Nephron progenitor cell (in vitro differentiated cells): ENCODE measurements at regions not wholly inside any gene's neighbourhood (a gene's known extent, or its start where the extent isn't known, plus 50 kb on each side); places are given as distances from the start of the nearest gene placed in this dataset.
A peak's percentile ranks its signal among the peaks of the same experiment; 100 is the strongest.

Experiments used
- DNase-seq: peaks from one replicate; pipeline ENCODE4 v3.0.0; 2021
- H3K27ac Mint-ChIP-seq: 2 replicates; pipeline ENCODE4 v1.8.0; 2021; ENCODE audit warnings: mild to moderate bottlenecking, moderate library complexity, mixed read lengths
- H3K27me3 Mint-ChIP-seq: 2 replicates; pipeline ENCODE4 v1.8.0; 2021; ENCODE audit warnings: mild to moderate bottlenecking, low read depth, mixed read lengths; ENCODE audit not compliant: poor library complexity
- H3K36me3 Mint-ChIP-seq: 2 replicates; pipeline ENCODE4 v1.8.0; 2021; ENCODE audit warnings: low read depth, mixed read lengths
- H3K4me1 Mint-ChIP-seq: 2 replicates; pipeline ENCODE4 v1.8.0; 2021; ENCODE audit warnings: mixed read lengths
- H3K4me3 Mint-ChIP-seq: 2 replicates; pipeline ENCODE4 v1.8.0; 2021; ENCODE audit warnings: mild to moderate bottlenecking, moderate library complexity, mixed read lengths
- H3K9me3 Mint-ChIP-seq: 2 replicates; pipeline ENCODE4 v1.8.0; 2021; ENCODE audit warnings: mild to moderate bottlenecking, moderate library complexity, mixed read lengths
- CTCF ChIP-seq: fragments of 200-600 bp; sonication (generic); IDR thresholded peaks from 2 replicates; pipeline ENCODE4 v1.5.0; 2021; ENCODE audit warnings: antibody characterized with exemption

GRCh38 chr5:154559398-154560276 lies 81.6 kb upstream of the HAND1 start:
- H3K27me3 Mint-ChIP-seq = peaks cover 7% of the 10 kb centered on the region
- H3K4me1 Mint-ChIP-seq = peaks cover 12% of the 10 kb centered on the region
- DNase-seq = no peak
- peak overlapping the region; percentile 13 for H3K27ac Mint-ChIP-seq
- H3K9me3 Mint-ChIP-seq = peaks cover 10% of the 10 kb centered on the region
- peak overlapping the region; percentile 7 for H3K4me3 Mint-ChIP-seq
- H3K36me3 Mint-ChIP-seq = no peaks in the 10 kb centered on the region
- no peak for TF ChIP-seq CTCF

GRCh38 chr5:154557548-154557947 lies 79.5 kb upstream of the HAND1 start:
- no peak for TF ChIP-seq CTCF
- no peak for DNase-seq
- Mint-ChIP-seq H3K27ac (no peak overlapping the region), H3K27me3 (peaks cover 7% of the 10 kb centered on the region), H3K36me3 (peaks cover 5% of the 10 kb centered on the region), H3K4me1 (peaks cover 12% of the 10 kb centered on the region), H3K4me3 (no peak overlapping the region), H3K9me3 (peaks cover 25% of the 10 kb centered on the region)

GRCh38 chr5:154547551-154547950 lies 69.5 kb upstream of the HAND1 start:
- Mint-ChIP-seq H3K4me1 (peaks cover 6% of the 10 kb centered on the region), H3K27ac (no peak overlapping the region), H3K27me3 (peaks cover 18% of the 10 kb centered on the region), H3K36me3 (no peaks in the 10 kb centered on the region), H3K4me3 (no peak overlapping the region), H3K9me3 (peaks cover 5% of the 10 kb centered on the region)
- no peak for TF ChIP-seq CTCF
- no peak for DNase-seq

GRCh38 chr5:154546719-154547118 lies 68.7 kb upstream of the HAND1 start:
- TF ChIP-seq CTCF = no peak
- H3K4me1 Mint-ChIP-seq = peaks cover 14% of the 10 kb centered on the region
- DNase-seq = no peak
- H3K9me3 Mint-ChIP-seq = peaks cover 5% of the 10 kb centered on the region
- H3K27ac Mint-ChIP-seq = no peak overlapping the region
- H3K36me3 Mint-ChIP-seq = no peaks in the 10 kb centered on the region
- H3K27me3 Mint-ChIP-seq = peaks cover 21% of the 10 kb centered on the region
- no peak overlapping the region for H3K4me3 Mint-ChIP-seq

- peaks cover 26% of the 10 kb centered on the region for H3K4me1 Mint-ChIP-seq
- DNase-seq = no peak
- no peak overlapping the region for H3K27ac Mint-ChIP-seq
- H3K4me3 Mint-ChIP-seq = no peak overlapping the region
- no peaks in the 10 kb centered on the region for H3K9me3 Mint-ChIP-seq
- no peaks in the 10 kb centered on the region for H3K36me3 Mint-ChIP-seq
- no peak for TF ChIP-seq CTCF
- H3K27me3 Mint-ChIP-seq = peaks cover 17% of the 10 kb centered on the region
Observed at GRCh38 chr5:154544646-154545045, 66.6 kb upstream of the HAND1 start.

GRCh38 chr5:154543380-154543779 lies 65.4 kb upstream of the HAND1 start:
- no peaks in the 10 kb centered on the region for H3K36me3 Mint-ChIP-seq
- no peak for TF ChIP-seq CTCF
- peaks cover 26% of the 10 kb centered on the region for H3K4me1 Mint-ChIP-seq
- no peak for DNase-seq
- peaks cover 17% of the 10 kb centered on the region for H3K27me3 Mint-ChIP-seq
- H3K27ac Mint-ChIP-seq = no peak overlapping the region
- no peaks in the 10 kb centered on the region for H3K9me3 Mint-ChIP-seq
- H3K4me3 Mint-ChIP-seq = no peak overlapping the region
